ENCODE measurements at regions not wholly inside any gene's neighbourhood (a gene's known extent, or its start where the extent isn't known, plus 50 kb on each side); places are given as distances from the start of the nearest gene placed in this dataset.

- no peak overlapping the region for H3K4me3 Mint-ChIP-seq
- H3K9me3 Mint-ChIP-seq, result no peaks in the 10 kb centered on the region
- H3K36me3 Mint-ChIP-seq, result no peaks in the 10 kb centered on the region
- no peak for DNase-seq
- no peaks in the 10 kb centered on the region for H3K27me3 Mint-ChIP-seq
- H3K27ac Mint-ChIP-seq, result no peak overlapping the region
- no peaks in the 10 kb centered on the region for H3K4me1 Mint-ChIP-seq
Measured at GRCh38 chr6:56808871-56809359, 146.0 kb upstream of the BEND6 start.

DNA sequence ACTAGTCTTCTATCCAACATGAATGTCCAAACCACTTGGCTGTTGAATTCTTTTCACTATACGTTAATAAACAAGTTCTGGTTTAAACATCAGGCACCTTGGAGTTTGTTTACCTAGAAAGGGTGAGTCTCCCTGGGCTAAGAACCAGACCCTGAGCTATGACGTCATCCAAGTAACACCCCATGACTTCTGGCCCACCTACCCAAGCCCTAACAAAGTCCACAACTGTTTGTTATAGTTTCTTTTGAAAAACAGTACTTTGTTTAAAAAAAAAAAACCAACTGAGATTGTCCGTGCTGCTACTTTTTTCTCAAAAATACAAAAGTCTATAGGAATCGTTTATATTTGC, 146.9 kb upstream of the BEND6 start:
- H3K4me1 Mint-ChIP-seq, result no peaks in the 10 kb centered on the region
- no peak for DNase-seq
- no peaks in the 10 kb centered on the region for H3K27me3 Mint-ChIP-seq
- no peak overlapping the region for H3K27ac Mint-ChIP-seq
- no peak overlapping the region for H3K4me3 Mint-ChIP-seq
- H3K36me3 Mint-ChIP-seq, result no peaks in the 10 kb centered on the region
- H3K9me3 Mint-ChIP-seq, result no peaks in the 10 kb centered on the region

DNA sequence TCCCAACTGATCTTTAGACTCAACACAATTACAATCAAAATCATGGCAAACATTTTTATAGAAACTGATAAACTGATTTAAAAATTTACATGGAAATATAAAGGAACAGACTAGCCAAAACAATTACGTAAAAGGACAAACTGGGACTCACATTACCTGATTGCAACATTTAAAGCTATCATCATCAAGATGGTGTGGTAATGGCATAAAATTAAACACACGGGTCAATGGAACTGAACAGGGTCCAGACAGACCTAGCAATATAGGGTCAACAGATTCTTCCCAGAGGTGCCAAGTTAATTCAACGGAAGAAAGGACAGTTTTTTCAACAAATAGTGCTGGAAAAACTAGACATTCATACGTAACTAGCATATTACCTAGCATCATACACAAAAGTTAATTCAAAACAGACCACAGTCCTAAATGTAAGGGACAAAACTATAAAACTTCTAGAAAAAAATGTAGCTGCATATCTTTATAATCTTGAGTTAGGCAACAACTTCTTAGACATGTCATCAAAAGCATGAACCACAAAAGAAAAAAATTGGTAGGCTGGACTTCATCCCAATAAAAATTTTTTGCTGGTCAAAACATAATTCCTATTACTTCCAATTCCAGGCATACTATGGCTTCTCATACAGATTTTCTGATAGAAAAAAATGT, 147.4 kb upstream of the BEND6 start:
- no peaks in the 10 kb centered on the region for H3K4me1 Mint-ChIP-seq
- H3K27ac Mint-ChIP-seq, result no peak overlapping the region
- no peaks in the 10 kb centered on the region for H3K27me3 Mint-ChIP-seq

GRCh38 chr6:56806368-56806767, 148.5 kb upstream of the BEND6 start:
- no peak for DNase-seq
- Mint-ChIP-seq H3K27me3 (no peaks in the 10 kb centered on the region), H3K36me3 (no peaks in the 10 kb centered on the region), H3K9me3 (no peaks in the 10 kb centered on the region), H3K4me3 (no peak overlapping the region), H3K4me1 (no peaks in the 10 kb centered on the region), H3K27ac (no peak overlapping the region)

More for the DNA sequence above, 147.4 kb upstream of the BEND6 start:
- Mint-ChIP-seq H3K36me3 (no peaks in the 10 kb centered on the region), H3K4me3 (no peak overlapping the region), H3K9me3 (no peaks in the 10 kb centered on the region)
- no peak for DNase-seq

DNA sequence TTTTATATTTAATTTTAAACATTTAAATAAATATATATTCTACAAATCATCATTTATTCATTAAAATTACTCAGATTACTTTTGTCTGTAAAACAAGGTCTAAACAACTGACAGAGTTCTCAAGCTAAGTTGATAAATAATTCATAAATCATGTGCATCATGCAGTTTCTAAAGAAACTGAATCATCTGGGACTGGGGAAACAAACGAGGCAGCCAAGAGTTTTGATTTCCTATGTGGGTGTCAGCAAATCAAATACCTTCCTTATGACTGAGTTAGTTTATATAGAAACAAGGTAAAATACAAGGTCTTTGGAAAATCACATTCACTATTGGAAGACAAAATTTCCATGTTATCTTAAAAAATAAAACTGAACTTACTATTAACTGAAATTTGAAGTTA, 149.9 kb upstream of the BEND6 start:
- Mint-ChIP-seq H3K4me1 (no peaks in the 10 kb centered on the region), H3K4me3 (no peak overlapping the region), H3K36me3 (no peaks in the 10 kb centered on the region), H3K9me3 (no peaks in the 10 kb centered on the region), H3K27me3 (no peaks in the 10 kb centered on the region), H3K27ac (no peak overlapping the region)
- DNase-seq, result no peak

- Mint-ChIP-seq H3K9me3 (no peaks in the 10 kb centered on the region), H3K27me3 (no peaks in the 10 kb centered on the region), H3K27ac (no peak overlapping the region), H3K4me3 (no peak overlapping the region), H3K36me3 (no peaks in the 10 kb centered on the region), H3K4me1 (no peaks in the 10 kb centered on the region)
- DNase-seq, result no peak
Measured at GRCh38 chr6:56803594-56803993, 151.3 kb upstream of the BEND6 start.

GRCh38 chr6:56802584-56802983, 152.3 kb upstream of the BEND6 start:
- no peaks in the 10 kb centered on the region for H3K9me3 Mint-ChIP-seq
- H3K4me3 Mint-ChIP-seq, result no peak overlapping the region
- H3K4me1 Mint-ChIP-seq, result no peaks in the 10 kb centered on the region
- H3K27ac Mint-ChIP-seq, result no peak overlapping the region
- H3K27me3 Mint-ChIP-seq, result no peaks in the 10 kb centered on the region
- DNase-seq, result no peak
- no peaks in the 10 kb centered on the region for H3K36me3 Mint-ChIP-seq

DNA sequence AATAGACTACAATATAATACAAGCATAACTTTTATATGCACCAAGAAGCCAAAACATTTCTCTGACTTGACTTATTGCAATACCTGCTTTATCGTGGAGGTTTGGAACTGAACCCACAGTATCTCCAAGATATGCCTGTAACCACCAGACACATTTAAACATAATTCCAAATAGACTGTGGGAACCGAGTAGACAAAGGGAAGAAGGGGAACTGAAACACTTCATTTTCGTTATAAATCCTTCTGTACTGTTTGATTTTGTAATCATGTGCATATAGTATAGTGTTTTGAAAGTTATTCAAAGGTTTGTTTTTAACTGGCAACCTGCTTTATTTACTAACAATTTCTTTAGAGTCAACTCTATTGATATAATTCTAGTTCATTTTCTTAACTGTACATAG, 154.9 kb upstream of the BEND6 start:
- DNase-seq, result no peak
- H3K27ac Mint-ChIP-seq, result no peak overlapping the region
- H3K4me3 Mint-ChIP-seq, result no peak overlapping the region
- H3K9me3 Mint-ChIP-seq, result no peaks in the 10 kb centered on the region
- H3K36me3 Mint-ChIP-seq, result no peaks in the 10 kb centered on the region
- no peaks in the 10 kb centered on the region for H3K27me3 Mint-ChIP-seq
- no peaks in the 10 kb centered on the region for H3K4me1 Mint-ChIP-seq

DNA sequence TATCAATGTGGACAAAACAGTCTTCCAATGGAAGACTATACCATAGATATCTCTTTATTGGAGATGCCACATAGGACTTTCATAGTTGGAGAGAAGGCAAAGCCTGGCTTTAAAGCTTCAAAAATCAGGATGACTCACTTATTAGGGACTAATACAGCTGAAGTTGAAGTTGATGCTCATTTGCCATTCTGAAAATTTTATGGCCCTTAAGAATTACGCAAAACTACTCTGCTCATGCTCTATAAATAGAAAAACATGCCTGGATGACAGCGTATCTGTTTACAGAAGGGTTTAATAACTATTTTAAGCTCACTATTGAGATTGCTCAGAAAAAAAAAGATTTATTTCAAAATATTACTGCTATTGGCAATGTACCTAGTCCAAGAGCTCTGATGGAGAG, 155.5 kb upstream of the DST start:
- DNase-seq, result no peak
- no peaks in the 10 kb centered on the region for H3K9me3 Mint-ChIP-seq
- H3K27me3 Mint-ChIP-seq, result no peaks in the 10 kb centered on the region
- H3K4me1 Mint-ChIP-seq, result no peaks in the 10 kb centered on the region
- H3K27ac Mint-ChIP-seq, result no peak overlapping the region
- no peak overlapping the region for H3K4me3 Mint-ChIP-seq
- H3K36me3 Mint-ChIP-seq, result no peaks in the 10 kb centered on the region

DNA sequence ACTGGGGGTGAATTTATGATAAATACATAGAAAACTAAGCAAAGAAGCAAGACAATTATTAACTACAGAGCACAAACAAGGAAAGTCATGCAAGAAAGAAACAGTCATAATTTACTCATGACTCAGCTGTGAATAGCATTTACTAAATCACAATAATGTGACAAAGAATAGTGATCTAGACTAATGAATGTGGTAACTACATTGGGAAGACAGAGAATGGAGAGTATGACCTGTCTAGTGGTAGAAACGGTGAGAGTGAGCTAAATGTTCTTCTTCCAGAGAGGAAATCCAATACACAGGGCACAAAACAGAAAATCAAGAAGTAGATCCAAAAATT, 153.5 kb upstream of the DST start:
- H3K27ac Mint-ChIP-seq, result no peak overlapping the region
- no peaks in the 10 kb centered on the region for H3K36me3 Mint-ChIP-seq
- no peak overlapping the region for H3K4me3 Mint-ChIP-seq
- H3K9me3 Mint-ChIP-seq, result no peaks in the 10 kb centered on the region
- no peak for DNase-seq
- H3K27me3 Mint-ChIP-seq, result peaks cover 4% of the 10 kb centered on the region
- H3K4me1 Mint-ChIP-seq, result no peaks in the 10 kb centered on the region

GRCh38 chr6:56795466-56796195, 152.9 kb upstream of the DST start:
- no peak overlapping the region for H3K4me3 Mint-ChIP-seq
- no peaks in the 10 kb centered on the region for H3K36me3 Mint-ChIP-seq
- no peak for DNase-seq
- peaks cover 10% of the 10 kb centered on the region for H3K27me3 Mint-ChIP-seq
- H3K27ac Mint-ChIP-seq, result no peak overlapping the region
- no peaks in the 10 kb centered on the region for H3K9me3 Mint-ChIP-seq
- no peaks in the 10 kb centered on the region for H3K4me1 Mint-ChIP-seq

DNA sequence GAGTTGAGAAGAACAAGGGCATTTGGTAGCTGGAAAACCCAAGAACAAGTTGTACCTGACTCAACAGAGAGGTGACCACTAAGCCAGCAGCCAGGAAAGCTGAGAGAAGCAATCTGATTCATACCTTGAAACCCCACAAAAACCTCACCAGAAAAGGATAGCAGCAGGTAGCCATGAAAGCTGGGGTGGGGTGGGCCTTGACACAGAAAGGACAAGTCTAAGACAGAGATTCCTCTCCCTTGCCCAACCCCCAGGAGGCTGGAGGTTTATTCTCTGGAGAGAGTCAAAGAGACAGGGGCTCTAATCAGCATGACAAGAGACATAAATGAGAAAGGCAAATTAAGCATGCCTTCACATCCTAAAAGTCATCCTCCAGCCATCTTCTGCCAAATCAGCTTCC, 151.7 kb upstream of the DST start:
- no peak overlapping the region for H3K4me3 Mint-ChIP-seq
- peaks cover 10% of the 10 kb centered on the region for H3K27me3 Mint-ChIP-seq
- H3K4me1 Mint-ChIP-seq, result no peaks in the 10 kb centered on the region
- DNase-seq, result no peak
- H3K36me3 Mint-ChIP-seq, result no peaks in the 10 kb centered on the region
- no peak overlapping the region for H3K27ac Mint-ChIP-seq
- no peaks in the 10 kb centered on the region for H3K9me3 Mint-ChIP-seq

DNA sequence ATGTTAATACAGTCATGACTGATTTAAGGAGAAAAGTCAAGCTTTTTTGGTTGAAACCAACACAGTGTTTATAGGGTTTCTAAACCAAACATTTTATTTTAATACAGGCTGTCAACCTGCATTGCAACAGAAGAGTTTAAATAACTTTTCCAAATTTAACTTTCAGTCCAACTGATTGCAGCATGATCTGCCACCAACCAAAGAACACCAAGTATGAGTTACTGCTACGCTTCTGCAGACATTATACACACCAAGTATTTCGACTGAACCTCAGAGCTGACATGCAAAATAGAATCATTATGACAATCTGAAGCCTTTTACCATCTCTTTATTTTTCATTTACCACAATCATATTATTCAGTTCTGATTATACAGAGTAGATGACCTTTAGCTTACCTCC, 151.2 kb upstream of the DST start:
- Mint-ChIP-seq H3K4me1 (no peaks in the 10 kb centered on the region), H3K36me3 (no peaks in the 10 kb centered on the region), H3K27ac (no peak overlapping the region), H3K27me3 (peaks cover 10% of the 10 kb centered on the region), H3K9me3 (no peaks in the 10 kb centered on the region), H3K4me3 (no peak overlapping the region)
- DNase-seq, result no peak

DNA sequence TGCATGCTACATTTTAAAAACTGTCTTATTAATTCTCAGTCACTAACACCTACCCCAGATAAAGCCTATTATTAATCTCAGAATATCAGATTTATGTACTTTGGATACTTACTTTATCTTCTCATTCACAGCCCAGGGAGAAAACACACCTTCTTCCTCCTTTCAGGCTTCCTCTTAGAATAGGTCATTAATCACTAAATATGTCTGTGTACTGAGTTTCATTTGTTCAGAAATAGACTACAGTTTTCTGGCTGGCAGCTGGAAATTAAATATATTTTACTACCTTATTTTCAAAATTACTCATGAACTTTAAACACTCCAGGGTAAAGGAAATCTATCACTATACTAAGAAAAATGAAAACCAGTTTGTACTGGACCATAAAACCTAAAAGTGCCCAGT, 147.7 kb upstream of the DST start:
- Mint-ChIP-seq H3K4me1 (no peaks in the 10 kb centered on the region), H3K9me3 (peaks cover 1% of the 10 kb centered on the region), H3K27ac (no peak overlapping the region), H3K36me3 (no peaks in the 10 kb centered on the region), H3K27me3 (peaks cover 14% of the 10 kb centered on the region), H3K4me3 (no peak overlapping the region)
- no peak for DNase-seq

DNA sequence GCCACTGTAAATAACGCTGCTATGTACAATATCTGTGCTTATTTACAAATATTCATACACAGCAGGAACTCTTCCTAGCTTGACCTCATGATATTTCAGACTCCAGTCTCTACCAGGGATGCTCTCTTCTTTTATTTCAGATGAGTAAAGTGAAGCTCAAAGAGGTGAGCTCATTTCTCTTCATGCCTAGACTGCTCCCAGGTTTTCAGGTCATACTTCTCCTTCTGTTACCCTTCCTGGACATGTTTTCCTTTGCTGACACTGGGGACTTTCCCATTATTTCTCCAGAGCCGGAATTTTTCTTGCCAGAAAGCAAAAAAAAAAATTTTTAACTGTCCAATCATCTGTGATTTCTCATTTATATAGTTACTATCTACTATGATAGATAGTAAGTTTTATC, 147.2 kb upstream of the DST start:
- Mint-ChIP-seq H3K4me1 (no peaks in the 10 kb centered on the region), H3K36me3 (no peaks in the 10 kb centered on the region), H3K27me3 (peaks cover 14% of the 10 kb centered on the region), H3K9me3 (peaks cover 1% of the 10 kb centered on the region), H3K4me3 (no peak overlapping the region), H3K27ac (no peak overlapping the region)
- no peak for DNase-seq

DNA sequence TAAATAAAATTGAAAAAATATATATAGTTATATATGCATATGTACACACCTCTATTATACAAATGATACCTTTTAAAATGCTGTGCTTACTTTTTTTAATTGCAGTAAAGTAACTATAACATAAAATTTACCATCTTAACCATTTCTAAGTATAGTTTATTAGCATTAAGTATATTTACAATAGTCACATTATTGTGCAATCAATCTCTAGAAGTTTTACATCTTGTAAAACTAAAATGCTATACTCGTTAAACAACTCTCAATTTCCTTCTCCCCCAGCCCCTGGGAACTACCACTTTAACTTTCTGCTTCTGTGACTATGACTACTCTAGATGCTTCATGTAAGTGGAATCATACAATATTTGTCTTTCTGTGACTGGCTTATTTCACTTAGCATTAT, 146.7 kb upstream of the DST start:
- Mint-ChIP-seq H3K4me3 (no peak overlapping the region), H3K27ac (no peak overlapping the region), H3K27me3 (peaks cover 14% of the 10 kb centered on the region), H3K36me3 (no peaks in the 10 kb centered on the region), H3K9me3 (peaks cover 3% of the 10 kb centered on the region), H3K4me1 (no peaks in the 10 kb centered on the region)
- DNase-seq, result no peak
